A549 (cell line): ENCODE measurements at regions not wholly inside any gene's neighbourhood (a gene's known extent, or its start where the extent isn't known, plus 50 kb on each side); places are given as distances from the start of the nearest gene placed in this dataset.

Source experiments
- ATAC-seq, 2 experiments: fragments of 200-7000 bp in 1 of 2; fragments of >200 bp in 1 of 2; cut with Nextera tagmentation in 1 of 2; cut with Tn5 transposase in 1 of 2; 3 replicates each; pipeline versions ENCODE4 v1.8.0 to v1.9.1; 2018 to 2020; ENCODE audit warnings: mild to moderate bottlenecking in 1 of 2, moderate library complexity in 1 of 2
- CTCF ChIA-PET: fragments of 300-600 bp; sonication (Branson Sonifier 250); formaldehyde crosslinking; extraction: SDS; loops from one replicate; lab custom pipeline; 2021; ENCODE audit warnings: antibody characterized with exemption, inconsistent platforms; lab: Yijun Ruan, JAX
- POLR2A ChIA-PET: fragments of 350-600 bp; formaldehyde crosslinking; extraction: SDS; loops from one replicate; lab custom pipeline; 2021; ENCODE audit warnings: antibody characterized with exemption, inconsistent platforms; lab: Yijun Ruan, JAX
- DNase-seq, 2 experiments: peaks; one replicate each; pipeline versions ENCODE4 v3.0.0 to v3.0.0-alpha.2; 2011 to 2016; ENCODE audit warnings: low read depth in 1 of 2, low spot score in 1 of 2
- FAIRE-seq: peaks from 2 replicates; lab custom pipeline; 2011; peaks lifted over from hg19 to GRCh38; lab: Jason Lieb, UNC
- H3K27ac ChIP-seq, 2 experiments: fragments of >200 bp; sonication (Bioruptor Twin); formaldehyde crosslinking; 3 replicates each; pipeline ENCODE4 v1.5.1; 2016 to 2017
- H3K4me1 ChIP-seq: fragments of >200 bp; sonication (Bioruptor Twin); formaldehyde crosslinking; 3 replicates; pipeline ENCODE4 v1.6.1; 2016
- H3K4me2 ChIP-seq: fragments of >200 bp; sonication (Bioruptor Twin); formaldehyde crosslinking; 3 replicates; pipeline ENCODE4 v1.6.1; 2016
- H3K4me3 ChIP-seq: fragments of >200 bp; sonication (Bioruptor Twin); formaldehyde crosslinking; 3 replicates; pipeline ENCODE4 v1.5.1; 2016
- H3K9me3 ChIP-seq: fragments of >200 bp; sonication (Bioruptor Twin); formaldehyde crosslinking; 3 replicates; pipeline ENCODE4 v1.6.1; 2016
- CBX8 ChIP-seq: fragments of 200-600 bp; sonication (generic); IDR thresholded peaks from 2 replicates; pipeline ENCODE4 v1.6.1; 2016
- CHD2 ChIP-seq: fragments of 150-350 bp; IDR thresholded peaks from 2 replicates; pipeline ENCODE4 v1.6.1; 2014; ENCODE audit warnings: low read length; ENCODE audit not compliant: partially characterized antibody
- EHF ChIP-seq: fragments of 250-450 bp; sonication (Bioruptor Pico); IDR thresholded peaks from 2 replicates; pipeline ENCODE4 v1.5.0; 2020; ENCODE audit warnings: mild to moderate bottlenecking
- EHMT2 ChIP-seq: fragments of 200-600 bp; sonication (generic); IDR thresholded peaks from 2 replicates; pipeline ENCODE4 v1.6.1; 2016; ENCODE audit warnings: antibody characterized with exemption, low read depth, mild to moderate bottlenecking, moderate library complexity
- EP300 ChIP-seq, 2 experiments: fragments of >200 bp; sonication (Bioruptor Twin); formaldehyde crosslinking; IDR thresholded peaks; 2 replicates in 1 of 2; 3 replicates in 1 of 2; pipeline ENCODE4 v1.6.1; 2016 to 2017
- ESRRA ChIP-seq: fragments of 150-350 bp; IDR thresholded peaks from 2 replicates; pipeline ENCODE4 v1.6.1; 2014; ENCODE audit warnings: mild to moderate bottlenecking, low read length, borderline replicate concordance
- FOSL2 ChIP-seq, 2 experiments: fragments of 450-650 bp in 1 of 2; fragments of >200 bp in 1 of 2; sonication (Bioruptor Twin) in 1 of 2; formaldehyde crosslinking; IDR thresholded peaks; 2 replicates each; pipeline versions ENCODE4 v1.5.0 to v1.6.1; 2016 to 2020; ENCODE audit warnings: mild to moderate bottlenecking in 1 of 2, moderate library complexity in 1 of 2
- HDAC2 ChIP-seq: fragments of 200-600 bp; sonication (generic); IDR thresholded peaks from 2 replicates; pipeline ENCODE4 v1.6.1; 2016
- HEYL ChIP-seq: fragments of 250-450 bp; sonication (Bioruptor Pico); IDR thresholded peaks from 2 replicates; pipeline ENCODE4 v1.8.0; 2021; ENCODE audit warnings: mild to moderate bottlenecking, moderate library complexity
- HOXA7 ChIP-seq: fragments of 250-450 bp; sonication (Bioruptor Pico); IDR thresholded peaks from 2 replicates; pipeline ENCODE4 v1.5.0; 2020; ENCODE audit warnings: mild to moderate bottlenecking, moderate library complexity
- HOXB5 ChIP-seq: fragments of 250-450 bp; sonication (Bioruptor Pico); IDR thresholded peaks from 2 replicates; pipeline ENCODE4 v1.5.0; 2020; ENCODE audit warnings: mild to moderate bottlenecking, moderate library complexity
- KDM1A ChIP-seq: fragments of 200-600 bp; sonication (generic); IDR thresholded peaks from 2 replicates; pipeline ENCODE4 v1.6.1; 2016; ENCODE audit warnings: low read depth, mild to moderate bottlenecking
- MAFK ChIP-seq: fragments of 450-650 bp; IDR thresholded peaks from 2 replicates; pipeline ENCODE4 v1.6.1; 2014; ENCODE audit not compliant: partially characterized antibody
- MYC ChIP-seq: IDR thresholded peaks from 2 replicates; pipeline ENCODE4 v1.6.1; 2012; ENCODE audit warnings: mild to moderate bottlenecking, inconsistent platforms, low read length, improper control_type of control experiment, borderline replicate concordance
- NFE2L2 ChIP-seq: fragments of 150-350 bp; conservative IDR thresholded peaks from 2 replicates; pipeline ENCODE4 v1.6.1; 2014; ENCODE audit warnings: low read length
- PHF8 ChIP-seq: fragments of 200-600 bp; sonication (generic); IDR thresholded peaks from 2 replicates; pipeline ENCODE4 v1.6.1; 2016; ENCODE audit warnings: low read depth, mild to moderate bottlenecking, antibody characterized with exemption, moderate library complexity, borderline replicate concordance
- RAD21 ChIP-seq, 2 experiments: fragments of >200 bp in 1 of 2; sonication (Bioruptor Twin) in 1 of 2; formaldehyde crosslinking in 1 of 2; IDR thresholded peaks in 1 of 2; conservative IDR thresholded peaks in 1 of 2; 2 replicates in 1 of 2; 3 replicates in 1 of 2; pipeline ENCODE4 v1.6.1; 2012 to 2018; ENCODE audit warnings: inconsistent platforms in 1 of 2
- RNF2 ChIP-seq: fragments of 200-600 bp; sonication (generic); IDR thresholded peaks from 2 replicates; pipeline ENCODE4 v1.6.1; 2016; ENCODE audit warnings: low read depth, mild to moderate bottlenecking, antibody characterized with exemption, moderate library complexity, borderline replicate concordance
- ZNF302 ChIP-seq: fragments of 250-450 bp; sonication (Bioruptor Pico); IDR thresholded peaks from 2 replicates; pipeline ENCODE4 v1.9.0; 2021; ENCODE audit warnings: inconsistent platforms, mild to moderate bottlenecking, moderate library complexity
- WGBS: methylation state at CpG from one replicate; pipeline ENCODE4 v1.1.6; 2017; ENCODE audit errors: missing lambda C conversion rate; 5-methylcytosine and 5-hydroxymethylcytosine counted together
- TF ChIP-seq, protein P1 (sequence below): fragments of 450-650 bp; IDR thresholded peaks from 2 replicates; pipeline ENCODE4 v1.6.1; 2014; ENCODE audit warnings: antibody characterized with exemption
- TF ChIP-seq, protein P2 (sequence below): fragments of 150-350 bp; IDR thresholded peaks from 2 replicates; pipeline ENCODE4 v1.6.1; 2014; ENCODE audit warnings: low read depth, mild to moderate bottlenecking, low read length
- TF ChIP-seq, protein P3 (sequence below): IDR thresholded peaks from 2 replicates; pipeline ENCODE4 v1.6.1; 2012
- TF ChIP-seq, protein P4 (sequence below): fragments of >200 bp; sonication (Bioruptor Twin); formaldehyde crosslinking; IDR thresholded peaks from 3 replicates; pipeline ENCODE4 v1.5.1; 2016
- TF ChIP-seq, protein P5 (sequence below): fragments of 200-600 bp; sonication (generic); IDR thresholded peaks from 2 replicates; pipeline ENCODE4 v1.6.1; 2016; ENCODE audit warnings: antibody characterized with exemption, mild to moderate bottlenecking, moderate library complexity
- TF ChIP-seq, protein P6 (sequence below): IDR thresholded peaks from 2 replicates; pipeline ENCODE4 v1.6.1; 2012; ENCODE audit warnings: low read depth, borderline replicate concordance

DNA sequence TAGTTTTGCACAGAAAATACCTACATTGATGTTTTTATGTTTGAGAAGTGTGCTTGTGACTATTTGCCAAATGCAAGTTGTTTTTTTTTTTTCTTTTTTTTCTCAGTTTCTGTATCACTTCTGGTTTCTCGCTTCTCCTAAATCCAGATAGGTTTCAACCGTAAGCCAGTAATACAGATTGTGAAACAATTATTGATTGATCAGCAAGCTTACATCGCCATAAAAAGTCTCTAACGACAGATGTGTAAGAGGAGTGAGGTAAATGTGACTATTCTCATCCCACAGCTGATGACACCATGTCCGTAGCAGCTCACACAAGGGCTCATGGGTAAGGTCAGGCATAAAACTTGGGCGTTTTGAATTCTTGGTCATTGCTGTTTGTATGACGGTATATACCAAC is 202.8 kb upstream of the AKR1E2 start:
- Histone ChIP-seq H3K4me1 (no peaks in the 10 kb centered on the region), H3K4me3 (no peak overlapping the region), H3K9me3 (peaks cover 13% of the 10 kb centered on the region; the same call in 1 of the 3 replicates), H3K4me2 (no peak overlapping the region), H3K27ac (no peak overlapping the region)
- FAIRE-seq (peak; percentile 36), ATAC-seq (no peak), DNase-seq (no peak)
- CTCF ChIA-PET, result no interaction called here
- POLR2A ChIA-PET, result no interaction called here
- 80% methylated on average over 7 of the region's 7 CpGs for WGBS
- TF ChIP-seq, protein P1, sequence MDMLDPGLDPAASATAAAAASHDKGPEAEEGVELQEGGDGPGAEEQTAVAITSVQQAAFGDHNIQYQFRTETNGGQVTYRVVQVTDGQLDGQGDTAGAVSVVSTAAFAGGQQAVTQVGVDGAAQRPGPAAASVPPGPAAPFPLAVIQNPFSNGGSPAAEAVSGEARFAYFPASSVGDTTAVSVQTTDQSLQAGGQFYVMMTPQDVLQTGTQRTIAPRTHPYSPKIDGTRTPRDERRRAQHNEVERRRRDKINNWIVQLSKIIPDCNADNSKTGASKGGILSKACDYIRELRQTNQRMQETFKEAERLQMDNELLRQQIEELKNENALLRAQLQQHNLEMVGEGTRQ, result no peak
- TF ChIP-seq MYC, result no peak
- TF ChIP-seq EHMT2, result no peak
- no peak for TF ChIP-seq EP300 (IDR thresholded peaks at IDR 0.05)
- TF ChIP-seq CBX8, result no peak
- TF ChIP-seq FOSL2 (IDR thresholded peaks at IDR 0.05), result no peak
- no peak for TF ChIP-seq FOSL2 (CRISPR knock-in tag; IDR thresholded peaks at IDR 0.05)
- TF ChIP-seq PHF8, result no peak
- no peak for TF ChIP-seq MAFK

DNA sequence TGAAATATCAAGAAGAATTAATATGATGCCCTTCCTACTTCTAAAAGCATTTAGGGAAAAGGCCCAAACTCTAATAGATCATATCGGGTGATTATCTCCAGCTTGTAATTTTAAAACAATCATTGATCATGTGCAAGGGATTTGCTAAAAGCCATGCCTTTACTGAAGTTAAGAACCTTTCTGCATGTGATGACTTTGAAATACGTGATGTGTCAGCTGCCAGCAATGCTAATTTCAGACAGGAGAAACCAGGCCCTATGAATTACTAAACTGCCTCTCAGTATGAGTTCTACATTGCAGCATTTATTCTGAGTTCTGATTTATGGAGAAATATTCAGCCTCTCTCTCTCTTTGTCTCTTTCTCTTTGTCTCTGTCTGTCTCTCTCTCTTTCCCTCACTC is 203.6 kb upstream of the AKR1E2 start:
- TF ChIP-seq CBX8 (no peak), RNF2 (no peak), EHMT2 (no peak), EHF (no peak), HOXA7 (CRISPR knock-in tag) (no peak), NFE2L2 (no peak), HOXB5 (no peak), KDM1A (no peak), ESRRA (no peak), ZNF302 (CRISPR knock-in tag) (no peak), MYC (no peak), HEYL (CRISPR knock-in tag) (no peak), CHD2 (no peak), HDAC2 (no peak), RAD21 (conservative IDR thresholded peaks at IDR 0.05 in 1 of 2, IDR thresholded peaks at IDR 0.05 in 1 of 2) (no peak)
- TF ChIP-seq, protein P2, sequence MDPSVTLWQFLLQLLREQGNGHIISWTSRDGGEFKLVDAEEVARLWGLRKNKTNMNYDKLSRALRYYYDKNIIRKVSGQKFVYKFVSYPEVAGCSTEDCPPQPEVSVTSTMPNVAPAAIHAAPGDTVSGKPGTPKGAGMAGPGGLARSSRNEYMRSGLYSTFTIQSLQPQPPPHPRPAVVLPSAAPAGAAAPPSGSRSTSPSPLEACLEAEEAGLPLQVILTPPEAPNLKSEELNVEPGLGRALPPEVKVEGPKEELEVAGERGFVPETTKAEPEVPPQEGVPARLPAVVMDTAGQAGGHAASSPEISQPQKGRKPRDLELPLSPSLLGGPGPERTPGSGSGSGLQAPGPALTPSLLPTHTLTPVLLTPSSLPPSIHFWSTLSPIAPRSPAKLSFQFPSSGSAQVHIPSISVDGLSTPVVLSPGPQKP, result no peak
- TF ChIP-seq, protein P3, sequence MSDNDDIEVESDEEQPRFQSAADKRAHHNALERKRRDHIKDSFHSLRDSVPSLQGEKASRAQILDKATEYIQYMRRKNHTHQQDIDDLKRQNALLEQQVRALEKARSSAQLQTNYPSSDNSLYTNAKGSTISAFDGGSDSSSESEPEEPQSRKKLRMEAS, result no peak
- TF ChIP-seq, protein P4, sequence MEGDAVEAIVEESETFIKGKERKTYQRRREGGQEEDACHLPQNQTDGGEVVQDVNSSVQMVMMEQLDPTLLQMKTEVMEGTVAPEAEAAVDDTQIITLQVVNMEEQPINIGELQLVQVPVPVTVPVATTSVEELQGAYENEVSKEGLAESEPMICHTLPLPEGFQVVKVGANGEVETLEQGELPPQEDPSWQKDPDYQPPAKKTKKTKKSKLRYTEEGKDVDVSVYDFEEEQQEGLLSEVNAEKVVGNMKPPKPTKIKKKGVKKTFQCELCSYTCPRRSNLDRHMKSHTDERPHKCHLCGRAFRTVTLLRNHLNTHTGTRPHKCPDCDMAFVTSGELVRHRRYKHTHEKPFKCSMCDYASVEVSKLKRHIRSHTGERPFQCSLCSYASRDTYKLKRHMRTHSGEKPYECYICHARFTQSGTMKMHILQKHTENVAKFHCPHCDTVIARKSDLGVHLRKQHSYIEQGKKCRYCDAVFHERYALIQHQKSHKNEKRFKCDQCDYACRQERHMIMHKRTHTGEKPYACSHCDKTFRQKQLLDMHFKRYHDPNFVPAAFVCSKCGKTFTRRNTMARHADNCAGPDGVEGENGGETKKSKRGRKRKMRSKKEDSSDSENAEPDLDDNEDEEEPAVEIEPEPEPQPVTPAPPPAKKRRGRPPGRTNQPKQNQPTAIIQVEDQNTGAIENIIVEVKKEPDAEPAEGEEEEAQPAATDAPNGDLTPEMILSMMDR, result no peak
- TF ChIP-seq, protein P5, sequence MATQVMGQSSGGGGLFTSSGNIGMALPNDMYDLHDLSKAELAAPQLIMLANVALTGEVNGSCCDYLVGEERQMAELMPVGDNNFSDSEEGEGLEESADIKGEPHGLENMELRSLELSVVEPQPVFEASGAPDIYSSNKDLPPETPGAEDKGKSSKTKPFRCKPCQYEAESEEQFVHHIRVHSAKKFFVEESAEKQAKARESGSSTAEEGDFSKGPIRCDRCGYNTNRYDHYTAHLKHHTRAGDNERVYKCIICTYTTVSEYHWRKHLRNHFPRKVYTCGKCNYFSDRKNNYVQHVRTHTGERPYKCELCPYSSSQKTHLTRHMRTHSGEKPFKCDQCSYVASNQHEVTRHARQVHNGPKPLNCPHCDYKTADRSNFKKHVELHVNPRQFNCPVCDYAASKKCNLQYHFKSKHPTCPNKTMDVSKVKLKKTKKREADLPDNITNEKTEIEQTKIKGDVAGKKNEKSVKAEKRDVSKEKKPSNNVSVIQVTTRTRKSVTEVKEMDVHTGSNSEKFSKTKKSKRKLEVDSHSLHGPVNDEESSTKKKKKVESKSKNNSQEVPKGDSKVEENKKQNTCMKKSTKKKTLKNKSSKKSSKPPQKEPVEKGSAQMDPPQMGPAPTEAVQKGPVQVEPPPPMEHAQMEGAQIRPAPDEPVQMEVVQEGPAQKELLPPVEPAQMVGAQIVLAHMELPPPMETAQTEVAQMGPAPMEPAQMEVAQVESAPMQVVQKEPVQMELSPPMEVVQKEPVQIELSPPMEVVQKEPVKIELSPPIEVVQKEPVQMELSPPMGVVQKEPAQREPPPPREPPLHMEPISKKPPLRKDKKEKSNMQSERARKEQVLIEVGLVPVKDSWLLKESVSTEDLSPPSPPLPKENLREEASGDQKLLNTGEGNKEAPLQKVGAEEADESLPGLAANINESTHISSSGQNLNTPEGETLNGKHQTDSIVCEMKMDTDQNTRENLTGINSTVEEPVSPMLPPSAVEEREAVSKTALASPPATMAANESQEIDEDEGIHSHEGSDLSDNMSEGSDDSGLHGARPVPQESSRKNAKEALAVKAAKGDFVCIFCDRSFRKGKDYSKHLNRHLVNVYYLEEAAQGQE, result no peak
- TF ChIP-seq, protein P6, sequence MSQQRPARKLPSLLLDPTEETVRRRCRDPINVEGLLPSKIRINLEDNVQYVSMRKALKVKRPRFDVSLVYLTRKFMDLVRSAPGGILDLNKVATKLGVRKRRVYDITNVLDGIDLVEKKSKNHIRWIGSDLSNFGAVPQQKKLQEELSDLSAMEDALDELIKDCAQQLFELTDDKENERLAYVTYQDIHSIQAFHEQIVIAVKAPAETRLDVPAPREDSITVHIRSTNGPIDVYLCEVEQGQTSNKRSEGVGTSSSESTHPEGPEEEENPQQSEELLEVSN, result no peak
- DNase-seq, result no peak
- Histone ChIP-seq H3K9me3 (peaks cover 8% of the 10 kb centered on the region; the same call in 1 of the 3 replicates), H3K4me3 (no peak overlapping the region), H3K27ac (no peak overlapping the region), H3K4me1 (no peaks in the 10 kb centered on the region), H3K4me2 (no peak overlapping the region)
- 95% methylated on average over 2 of the region's 2 CpGs for WGBS
- FAIRE-seq, result peak; percentile 28
- no peak for ATAC-seq
- ChIA-PET POLR2A (no interaction called here), CTCF (no interaction called here)
